Dendritic cell treated with granulocyte-macrophage colony-stimulating factor and Interleukin-4, amounts not matched to agents 40 ng/mL and 50 ng/mL, for 4 days (primary cell): ENCODE measurements at regions not wholly inside any gene's neighbourhood (a gene's known extent, or its start where the extent isn't known, plus 50 kb on each side); places are given as distances from the start of the nearest gene placed in this dataset.
"Not testable (repeated sequence)": the region's sequence is repeated elsewhere in the genome, so short reads cannot be mapped to it uniquely, and the experiment has no call there.

Experiments
- H3K27ac Mint-ChIP-seq: one replicate; pipeline ENCODE4 v1.8.0; 2022; ENCODE audit warnings: mild to moderate bottlenecking, mixed read lengths
- H3K27me3 Mint-ChIP-seq: one replicate; pipeline ENCODE4 v1.8.0; 2022; ENCODE audit warnings: mild to moderate bottlenecking, mixed read lengths
- H3K36me3 Mint-ChIP-seq: one replicate; pipeline ENCODE4 v1.8.0; 2022; ENCODE audit warnings: low read depth, mixed read lengths
- H3K4me1 Mint-ChIP-seq: one replicate; pipeline ENCODE4 v1.8.0; 2022; ENCODE audit warnings: low read depth, mixed read lengths
- H3K4me3 Mint-ChIP-seq: one replicate; pipeline ENCODE4 v1.8.0; 2022; ENCODE audit warnings: mild to moderate bottlenecking, moderate library complexity, mixed read lengths
- H3K9me3 Mint-ChIP-seq: one replicate; pipeline ENCODE4 v1.8.0; 2022; ENCODE audit warnings: mixed read lengths
- intact Hi-C: fragments of 100-400 bp; cut with micrococcal nuclease; formaldehyde crosslinking; loops from one replicate; pipeline ENCODE4 v1.15.0; 2022

- Mint-ChIP-seq H3K4me1 (no peaks in the 10 kb centered on the region), H3K27me3 (no peaks in the 10 kb centered on the region), H3K4me3 (no peak overlapping the region), H3K9me3 (no peaks in the 10 kb centered on the region), H3K27ac (no peak overlapping the region), H3K36me3 (no peaks in the 10 kb centered on the region)
- intact Hi-C loops = no loop called here
Observed at GRCh38 chr6:50993941-50994720, 175.5 kb downstream of the TFAP2B start.

GRCh38 chr6:50995036-50995435 is 176.4 kb downstream of the TFAP2B start:
- intact Hi-C loops = no loop called here
- no peak overlapping the region for H3K27ac Mint-ChIP-seq
- no peaks in the 10 kb centered on the region for H3K9me3 Mint-ChIP-seq
- no peaks in the 10 kb centered on the region for H3K27me3 Mint-ChIP-seq
- H3K4me3 Mint-ChIP-seq = no peak overlapping the region
- no peaks in the 10 kb centered on the region for H3K36me3 Mint-ChIP-seq
- H3K4me1 Mint-ChIP-seq = no peaks in the 10 kb centered on the region

- no peaks in the 10 kb centered on the region for H3K27me3 Mint-ChIP-seq
- no peak overlapping the region for H3K27ac Mint-ChIP-seq
- H3K9me3 Mint-ChIP-seq = no peaks in the 10 kb centered on the region
- H3K4me3 Mint-ChIP-seq = no peak overlapping the region
- intact Hi-C loops = no loop called here
- H3K36me3 Mint-ChIP-seq = no peaks in the 10 kb centered on the region
- H3K4me1 Mint-ChIP-seq = no peaks in the 10 kb centered on the region
Observed at GRCh38 chr6:50998905-50999304, 180.2 kb downstream of the TFAP2B start.

- no peak overlapping the region for H3K27ac Mint-ChIP-seq
- no peaks in the 10 kb centered on the region for H3K27me3 Mint-ChIP-seq
- H3K4me3 Mint-ChIP-seq = no peak overlapping the region
- no peaks in the 10 kb centered on the region for H3K9me3 Mint-ChIP-seq
- H3K36me3 Mint-ChIP-seq = no peaks in the 10 kb centered on the region
- H3K4me1 Mint-ChIP-seq = no peaks in the 10 kb centered on the region
- intact Hi-C loops = no loop called here
Observed at GRCh38 chr6:51001399-51001798, 182.7 kb downstream of the TFAP2B start.

GRCh38 chr6:51004380-51004779 is 185.7 kb downstream of the TFAP2B start:
- Mint-ChIP-seq H3K4me1 (no peaks in the 10 kb centered on the region), H3K27me3 (no peaks in the 10 kb centered on the region), H3K9me3 (peaks cover 6% of the 10 kb centered on the region), H3K4me3 (no peak overlapping the region), H3K27ac (no peak overlapping the region), H3K36me3 (no peaks in the 10 kb centered on the region)
- intact Hi-C loops = no loop called here

- intact Hi-C loops = no loop called here
- H3K27ac Mint-ChIP-seq = no peak overlapping the region
- no peaks in the 10 kb centered on the region for H3K27me3 Mint-ChIP-seq
- no peak overlapping the region for H3K4me3 Mint-ChIP-seq
- no peaks in the 10 kb centered on the region for H3K4me1 Mint-ChIP-seq
- H3K36me3 Mint-ChIP-seq = no peaks in the 10 kb centered on the region
- peaks cover 6% of the 10 kb centered on the region for H3K9me3 Mint-ChIP-seq
Observed at GRCh38 chr6:51005779-51006178, 187.1 kb downstream of the TFAP2B start.

- Mint-ChIP-seq H3K4me1 (no peaks in the 10 kb centered on the region), H3K27me3 (peaks cover under 1% of the 10 kb centered on the region), H3K9me3 (peaks cover 6% of the 10 kb centered on the region), H3K36me3 (no peaks in the 10 kb centered on the region), H3K27ac (no peak overlapping the region), H3K4me3 (no peak overlapping the region)
- intact Hi-C loops = no loop called here
Observed at GRCh38 chr6:51007237-51007636, 188.6 kb downstream of the TFAP2B start.

GRCh38 chr6:51008693-51009092 is 190.0 kb downstream of the TFAP2B start:
- H3K9me3 Mint-ChIP-seq, H3K36me3 Mint-ChIP-seq, H3K4me3 Mint-ChIP-seq, intact Hi-C loops, H3K27ac Mint-ChIP-seq, H3K4me1 Mint-ChIP-seq, H3K27me3 Mint-ChIP-seq: not testable (repeated sequence)

- no peak overlapping the region for H3K4me3 Mint-ChIP-seq
- H3K36me3 Mint-ChIP-seq = no peaks in the 10 kb centered on the region
- no peak overlapping the region for H3K27ac Mint-ChIP-seq
- H3K4me1 Mint-ChIP-seq = no peaks in the 10 kb centered on the region
- peaks cover 2% of the 10 kb centered on the region for H3K27me3 Mint-ChIP-seq
- H3K9me3 Mint-ChIP-seq = peaks cover 6% of the 10 kb centered on the region
- intact Hi-C loops = no loop called here
Observed at GRCh38 chr6:51013376-51013775, 194.7 kb downstream of the TFAP2B start.

GRCh38 chr6:51015394-51015793 is 196.7 kb downstream of the TFAP2B start:
- intact Hi-C loops = no loop called here
- Mint-ChIP-seq H3K4me3 (no peak overlapping the region), H3K36me3 (no peaks in the 10 kb centered on the region)

GRCh38 chr6:51016489-51016888 is 197.8 kb downstream of the TFAP2B start:
- intact Hi-C loops = no loop called here

More at GRCh38 chr6:51015394-51015793, 196.7 kb downstream of the TFAP2B start:
- no peak overlapping the region for H3K27ac Mint-ChIP-seq
- no peaks in the 10 kb centered on the region for H3K9me3 Mint-ChIP-seq
- H3K27me3 Mint-ChIP-seq = peaks cover 2% of the 10 kb centered on the region
- no peaks in the 10 kb centered on the region for H3K4me1 Mint-ChIP-seq

GRCh38 chr6:51019806-51020205 is 201.1 kb downstream of the TFAP2B start:
- Mint-ChIP-seq H3K27me3 (no peaks in the 10 kb centered on the region), H3K9me3 (no peaks in the 10 kb centered on the region)
- intact Hi-C loops = no loop called here

More at GRCh38 chr6:51016489-51016888, 197.8 kb downstream of the TFAP2B start:
- no peaks in the 10 kb centered on the region for H3K9me3 Mint-ChIP-seq
- no peak overlapping the region for H3K27ac Mint-ChIP-seq
- no peak overlapping the region for H3K4me3 Mint-ChIP-seq
- H3K27me3 Mint-ChIP-seq = peaks cover 2% of the 10 kb centered on the region
- H3K36me3 Mint-ChIP-seq = no peaks in the 10 kb centered on the region
- H3K4me1 Mint-ChIP-seq = no peaks in the 10 kb centered on the region

GRCh38 chr6:51021171-51021570 is 202.5 kb downstream of the TFAP2B start:
- H3K27ac Mint-ChIP-seq = no peak overlapping the region
- no peak overlapping the region for H3K4me3 Mint-ChIP-seq
- intact Hi-C loops = no loop called here
- H3K9me3 Mint-ChIP-seq = no peaks in the 10 kb centered on the region
- no peaks in the 10 kb centered on the region for H3K4me1 Mint-ChIP-seq
- no peaks in the 10 kb centered on the region for H3K36me3 Mint-ChIP-seq
- no peaks in the 10 kb centered on the region for H3K27me3 Mint-ChIP-seq

More at GRCh38 chr6:51019806-51020205, 201.1 kb downstream of the TFAP2B start:
- no peaks in the 10 kb centered on the region for H3K36me3 Mint-ChIP-seq
- H3K4me1 Mint-ChIP-seq = no peaks in the 10 kb centered on the region
- H3K27ac Mint-ChIP-seq = no peak overlapping the region
- H3K4me3 Mint-ChIP-seq = no peak overlapping the region

- Mint-ChIP-seq H3K27me3 (no peaks in the 10 kb centered on the region), H3K9me3 (no peaks in the 10 kb centered on the region), H3K27ac (no peak overlapping the region), H3K4me1 (no peaks in the 10 kb centered on the region), H3K4me3 (no peak overlapping the region), H3K36me3 (no peaks in the 10 kb centered on the region)
- intact Hi-C loops = no loop called here
Observed at GRCh38 chr6:51024126-51024525, 205.5 kb downstream of the TFAP2B start.
